Panc1 (cell line): ENCODE measurements at regions not wholly inside any gene's neighbourhood (a gene's known extent, or its start where the extent isn't known, plus 50 kb on each side); places are given as distances from the start of the nearest gene placed in this dataset.

Experiments used
- ATAC-seq: fragments of 200-7000 bp; cut with Tn5 transposase; 2 replicates; pipeline ENCODE4 v1.9.1; 2020; ENCODE audit warnings: mild to moderate bottlenecking, moderate library complexity
- BruUV-seq: library from RNA; stranded (reverse); fragments of 400-500 nt; replicated peaks from 2 replicates; lab custom pipeline; 2021; lab: Mats Ljungman, UMichigan
- CTCF ChIA-PET: fragments of 300-600 bp; sonication (Branson Sonifier 250); formaldehyde crosslinking; loops from one replicate; lab custom pipeline; 2022; ENCODE audit warnings: antibody characterized with exemption; lab: Charles Lee
- POLR2A ChIA-PET: fragments of 300-600 bp; sonication (Branson Sonifier 250); formaldehyde crosslinking; loops from one replicate; lab custom pipeline; 2022; ENCODE audit warnings: antibody characterized with exemption; lab: Charles Lee
- DNase-seq: peaks from one replicate; pipeline ENCODE4 v3.0.0-alpha.2; 2010; ENCODE audit warnings: low read depth, low spot score
- H3K27ac ChIP-seq: 2 replicates; pipeline ENCODE4 v1.5.1; 2011; ENCODE audit warnings: mild to moderate bottlenecking, low read length, inconsistent platforms
- H3K27me3 ChIP-seq: fragments of 200-500 bp; sonication (Bioruptor generic); 2 replicates; pipeline ENCODE4 v1.6.0; 2014; ENCODE audit warnings: low read length, inconsistent platforms; ENCODE audit not compliant: control insufficient read depth, insufficient read depth
- H3K36me3 ChIP-seq: fragments of 200-500 bp; sonication (Bioruptor generic); 2 replicates; pipeline ENCODE4 v1.5.1; 2014; ENCODE audit warnings: inconsistent platforms, mild to moderate bottlenecking, low read length, moderate library complexity; ENCODE audit not compliant: control insufficient read depth, insufficient read depth
- H3K4me1 ChIP-seq: 2 replicates; pipeline ENCODE4 v1.5.1; 2011; ENCODE audit warnings: inconsistent platforms, mild to moderate bottlenecking, low read length, moderate library complexity; ENCODE audit not compliant: control insufficient read depth, insufficient read depth
- H3K4me3 ChIP-seq, 2 experiments: 2 replicates each; pipeline ENCODE4 v1.5.1; 2011 to 2012; ENCODE audit warnings: low read depth in 2 of 2, low read length in 2 of 2, mild to moderate bottlenecking in 2 of 2, inconsistent platforms in 1 of 2, moderate library complexity in 1 of 2
- H3K9me3 ChIP-seq: fragments of 200-500 bp; sonication (Bioruptor generic); 2 replicates; pipeline ENCODE4 v1.5.1; 2014; ENCODE audit warnings: low read depth, mild to moderate bottlenecking, inconsistent platforms, low read length, moderate library complexity; ENCODE audit not compliant: control insufficient read depth, insufficient read depth
- CTCF ChIP-seq: fragments of 450-650 bp; IDR thresholded peaks from 2 replicates; pipeline ENCODE4 v1.5.1; 2017; ENCODE audit warnings: mild to moderate bottlenecking
- POLR2AphosphoS5 ChIP-seq: IDR thresholded peaks from 2 replicates; pipeline ENCODE4 v1.6.1; 2012; ENCODE audit warnings: mild to moderate bottlenecking, low read depth, low read length, moderate library complexity
- REST ChIP-seq, 2 experiments: IDR thresholded peaks; 2 replicates each; pipeline ENCODE4 v1.6.1; 2011 to 2012; ENCODE audit warnings: low read depth in 2 of 2, control low read depth in 1 of 2, low read length in 1 of 2, mild to moderate bottlenecking in 1 of 2, moderate library complexity in 1 of 2; ENCODE audit not compliant: insufficient read depth in 1 of 2
- SIN3A ChIP-seq: IDR thresholded peaks from 2 replicates; pipeline ENCODE4 v1.6.1; 2012; ENCODE audit warnings: low read depth, mild to moderate bottlenecking, low read length, moderate library complexity, borderline replicate concordance; ENCODE audit not compliant: insufficient read depth
- TCF7L2 ChIP-seq: IDR thresholded peaks from 2 replicates; pipeline ENCODE4 v1.6.1; 2011; ENCODE audit warnings: mild to moderate bottlenecking, low read depth, low read length, inconsistent platforms
- in situ Hi-C: cut with HindIII; loops from 2 replicates; pipeline ENCODE4 v1.10.0; 2016; ENCODE audit warnings: low sequenced_read_pairs, low pct_unique_long_range_greater_than_20kb
- intact Hi-C: fragments of 100-400 bp; cut with micrococcal nuclease; formaldehyde crosslinking; loops from one replicate; pipeline ENCODE4 v1.10.0; 2022; ENCODE audit not compliant: unreplicated experiment

- CTCF ChIA-PET: no interaction called here
- no peak for ATAC-seq
- Histone ChIP-seq H3K36me3 (no peaks in the 10 kb centered on the region), H3K9me3 (no peaks in the 10 kb centered on the region), H3K27me3 (no peaks in the 10 kb centered on the region), H3K4me1 (no peaks in the 10 kb centered on the region), H3K27ac (no peak overlapping the region), H3K4me3 (no peak overlapping the region)
- intact Hi-C loops: no loop called here
- no peak for TF ChIP-seq POLR2AphosphoS5
- no peak for TF ChIP-seq TCF7L2
- TF ChIP-seq SIN3A: no peak
- TF ChIP-seq CTCF: no peak
- no peak for TF ChIP-seq REST (IDR thresholded peaks at IDR 0.05; ENCODE audit: insufficient read depth in 1 of 2, low read depth in 2 of 2, low read length in 1 of 2)
- in situ Hi-C loops: no loop called here
- no TSS peak for BruUV-seq
- DNase-seq: no peak
- POLR2A ChIA-PET: no interaction called here
These were observed 240.9 kb upstream of the CADM2 start for GRCh38 chr3:84717894-84718293.

- H3K9me3 ChIP-seq: no peaks in the 10 kb centered on the region
- no peaks in the 10 kb centered on the region for H3K27me3 ChIP-seq
- POLR2A ChIA-PET: no interaction called here
- CTCF ChIA-PET: no interaction called here
- DNase-seq: peak; percentile 77
- intact Hi-C loops: no loop called here
- TF ChIP-seq REST (IDR thresholded peaks at IDR 0.05; ENCODE audit: insufficient read depth in 1 of 2, low read depth in 2 of 2, low read length in 1 of 2) (no peak), POLR2AphosphoS5 (no peak), SIN3A (no peak), CTCF (no peak), TCF7L2 (no peak)
- H3K36me3 ChIP-seq: no peaks in the 10 kb centered on the region
- H3K4me3 ChIP-seq: no peak overlapping the region
- no TSS peak for BruUV-seq
- H3K4me1 ChIP-seq: no peaks in the 10 kb centered on the region
- in situ Hi-C loops: no loop called here
- peak; percentile 84 for ATAC-seq
- H3K27ac ChIP-seq: no peak overlapping the region
These were observed 233.9 kb upstream of the CADM2 start for GRCh38 chr3:84724877-84725276.
